ENCODE measurements at regions not wholly inside any gene's neighbourhood (a gene's known extent, or its start where the extent isn't known, plus 50 kb on each side); places are given as distances from the start of the nearest gene placed in this dataset.

GRCh38 chr7:156062286-156062685, 250.0 kb upstream of the SHH start:
- H3K4me3 ChIP-seq: no peak overlapping the region
- no peaks in the 10 kb centered on the region for H3K9me3 ChIP-seq
- TF ChIP-seq POLR2AphosphoS5 (IDR thresholded peaks at IDR 0.05) (no peak), POLR2A (IDR thresholded peaks at IDR 0.05) (no peak)
- H3K36me3 ChIP-seq: no peaks in the 10 kb centered on the region
- no peak overlapping the region for H3K27ac ChIP-seq
- WGBS, 2 donors (ENCODE audit: low coverage in 1 of 2): 72 to 95% methylated on average over 4 of the region's 9 CpGs
- H3K4me1 ChIP-seq: no peaks in the 10 kb centered on the region
- no peak for ATAC-seq
- H3K27me3 ChIP-seq: peaks cover 39% of the 10 kb centered on the region

GRCh38 chr7:156061689-156062255, 249.5 kb upstream of the SHH start:
- WGBS, 2 donors (ENCODE audit: low coverage in 1 of 2): 83 to 89% methylated on average over 3 to 7 of the region's 11 CpGs
- no peak overlapping the region for H3K4me3 ChIP-seq
- H3K27ac ChIP-seq: no peak overlapping the region
- ATAC-seq: no peak
- no peaks in the 10 kb centered on the region for H3K36me3 ChIP-seq
- no peak for TF ChIP-seq CTCF (IDR thresholded peaks at IDR 0.05)
- no peak for TF ChIP-seq POLR2AphosphoS5 (IDR thresholded peaks at IDR 0.05)
- no peak for TF ChIP-seq POLR2A (IDR thresholded peaks at IDR 0.05)
- TF ChIP-seq EP300 (IDR thresholded peaks at IDR 0.05): no peak
- H3K4me1 ChIP-seq: no peaks in the 10 kb centered on the region
- H3K27me3 ChIP-seq: peaks cover 39% of the 10 kb centered on the region
- H3K9me3 ChIP-seq: no peaks in the 10 kb centered on the region

GRCh38 chr7:156060925-156061324, 248.7 kb upstream of the SHH start:
- Histone ChIP-seq H3K27ac (no peak overlapping the region), H3K27me3 (peaks cover 40% of the 10 kb centered on the region), H3K36me3 (no peaks in the 10 kb centered on the region), H3K9me3 (no peaks in the 10 kb centered on the region), H3K4me3 (no peak overlapping the region), H3K4me1 (no peaks in the 10 kb centered on the region)
- TF ChIP-seq EP300 (IDR thresholded peaks at IDR 0.05): no peak
- no peak for TF ChIP-seq POLR2A (IDR thresholded peaks at IDR 0.05)
- TF ChIP-seq POLR2AphosphoS5 (IDR thresholded peaks at IDR 0.05): no peak
- no peak for TF ChIP-seq CTCF (IDR thresholded peaks at IDR 0.05)
- no peak for ATAC-seq
- WGBS, 2 donors (ENCODE audit: low coverage in 1 of 2): 74 to 93% methylated on average over 7 to 8 of the region's 15 CpGs

- H3K9me3 ChIP-seq: no peaks in the 10 kb centered on the region
- H3K4me1 ChIP-seq: no peaks in the 10 kb centered on the region
- 78 to 100% methylated on average over 1 to 9 of the region's 9 CpGs for WGBS, 2 donors (ENCODE audit: low coverage in 1 of 2)
- peaks cover 39% of the 10 kb centered on the region for H3K27me3 ChIP-seq
- no peak overlapping the region for H3K4me3 ChIP-seq
- TF ChIP-seq POLR2AphosphoS5 (IDR thresholded peaks at IDR 0.05) (no peak), EP300 (IDR thresholded peaks at IDR 0.05) (no peak), CTCF (IDR thresholded peaks at IDR 0.05) (no peak), POLR2A (IDR thresholded peaks at IDR 0.05) (no peak)
- H3K36me3 ChIP-seq: no peaks in the 10 kb centered on the region
- no peak overlapping the region for H3K27ac ChIP-seq
- ATAC-seq: no peak
These were observed 247.1 kb upstream of the SHH start for GRCh38 chr7:156059369-156059768.

GRCh38 chr7:156058248-156058647, 246.0 kb upstream of the SHH start:
- TF ChIP-seq CTCF (IDR thresholded peaks at IDR 0.05) (no peak), POLR2A (IDR thresholded peaks at IDR 0.05) (no peak), POLR2AphosphoS5 (IDR thresholded peaks at IDR 0.05) (no peak), EP300 (IDR thresholded peaks at IDR 0.05) (no peak)
- Histone ChIP-seq H3K4me1 (no peaks in the 10 kb centered on the region), H3K27ac (no peak overlapping the region), H3K36me3 (no peaks in the 10 kb centered on the region), H3K27me3 (peaks cover 35% of the 10 kb centered on the region), H3K9me3 (no peaks in the 10 kb centered on the region), H3K4me3 (no peak overlapping the region)
- ATAC-seq: no peak
- 83 to 88% methylated on average over 5 to 12 of the region's 14 CpGs for WGBS, 2 donors (ENCODE audit: low coverage in 1 of 2)
